IPS-18c (cell line): ENCODE measurements at regions not wholly inside any gene's neighbourhood (a gene's known extent, or its start where the extent isn't known, plus 50 kb on each side); places are given as distances from the start of the nearest gene placed in this dataset.
"Not testable (repeated sequence)": the region's sequence is repeated elsewhere in the genome, so short reads cannot be mapped to it uniquely, and the experiment has no call there.

ENCODE experiments used
- H3K4me3 ChIP-seq: 2 replicates; pipeline ENCODE4 v1.7.0; 2013; ENCODE audit warnings: low read depth, mild to moderate bottlenecking, low read length, moderate library complexity; ENCODE audit not compliant: insufficient read depth
- H3K9me3 ChIP-seq: one replicate; pipeline ENCODE4 v1.6.1; 2013; ENCODE audit warnings: mild to moderate bottlenecking, low read length, moderate library complexity; ENCODE audit not compliant: control insufficient read depth, insufficient read depth

GRCh38 chr13:79871594-79871993, 390.6 kb downstream of the NDFIP2 start:
- Histone ChIP-seq H3K9me3 (no peaks in the 10 kb centered on the region), H3K4me3 (no peak overlapping the region)

- no peaks in the 10 kb centered on the region for H3K9me3 ChIP-seq
- H3K4me3 ChIP-seq = no peak overlapping the region
These were observed 389.8 kb downstream of the NDFIP2 start for GRCh38 chr13:79870766-79871165.

- Histone ChIP-seq H3K4me3 (no peak overlapping the region), H3K9me3 (no peaks in the 10 kb centered on the region)
These were observed 389.2 kb downstream of the NDFIP2 start for GRCh38 chr13:79870123-79870522.

GRCh38 chr13:79869326-79869725, 388.4 kb downstream of the NDFIP2 start:
- no peak overlapping the region for H3K4me3 ChIP-seq
- no peaks in the 10 kb centered on the region for H3K9me3 ChIP-seq

GRCh38 chr13:79867254-79867653, 386.3 kb downstream of the NDFIP2 start:
- no peaks in the 10 kb centered on the region for H3K9me3 ChIP-seq
- no peak overlapping the region for H3K4me3 ChIP-seq

GRCh38 chr13:79866436-79866835, 385.5 kb downstream of the NDFIP2 start:
- Histone ChIP-seq H3K4me3 (no peak overlapping the region), H3K9me3 (no peaks in the 10 kb centered on the region)

DNA sequence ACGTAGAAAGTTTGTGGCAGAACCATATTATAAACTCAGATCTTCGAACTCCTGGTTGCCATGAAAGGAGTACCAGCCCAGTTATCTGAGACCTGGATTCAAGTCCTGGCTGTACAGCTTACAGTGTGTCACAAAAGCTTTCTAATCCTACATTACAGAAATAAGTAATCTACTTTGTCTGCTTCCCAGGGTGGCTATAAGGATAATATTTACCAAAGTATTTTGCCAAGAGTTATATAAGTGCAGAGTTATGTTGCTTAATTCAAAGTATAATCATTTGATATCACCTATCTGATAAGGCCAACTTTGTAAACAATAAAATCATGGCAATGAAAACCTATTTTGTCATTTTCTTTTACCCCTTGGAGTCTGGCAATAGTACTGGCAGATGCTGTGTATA, 381.6 kb downstream of the NDFIP2 start:
- Histone ChIP-seq H3K4me3 (no peak overlapping the region), H3K9me3 (no peaks in the 10 kb centered on the region)

DNA sequence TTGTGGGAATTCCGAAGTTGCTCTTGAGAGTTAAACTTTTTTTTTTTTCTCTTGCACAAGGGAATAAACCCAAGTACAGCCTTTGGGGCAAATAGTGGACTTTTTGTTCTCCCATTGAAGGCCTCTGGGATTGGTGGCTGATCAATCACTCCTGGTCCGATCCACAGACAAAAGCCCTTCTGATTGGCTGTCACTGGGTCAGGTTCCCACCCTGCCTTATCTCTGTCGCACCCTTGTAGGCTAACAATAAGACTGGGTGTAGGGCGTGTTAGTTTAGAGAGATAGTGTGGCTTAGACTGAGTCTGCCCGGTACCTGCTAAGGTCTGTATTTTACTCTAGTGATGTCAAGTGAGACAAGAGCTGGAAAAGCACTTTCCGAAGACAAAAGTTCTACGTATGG, 380.8 kb downstream of the NDFIP2 start:
- Histone ChIP-seq H3K9me3 (no peaks in the 10 kb centered on the region), H3K4me3 (no peak overlapping the region)

- H3K4me3 ChIP-seq = no peak overlapping the region
These were observed 379.8 kb downstream of the NDFIP2 start for GRCh38 chr13:79860791-79861190.

DNA sequence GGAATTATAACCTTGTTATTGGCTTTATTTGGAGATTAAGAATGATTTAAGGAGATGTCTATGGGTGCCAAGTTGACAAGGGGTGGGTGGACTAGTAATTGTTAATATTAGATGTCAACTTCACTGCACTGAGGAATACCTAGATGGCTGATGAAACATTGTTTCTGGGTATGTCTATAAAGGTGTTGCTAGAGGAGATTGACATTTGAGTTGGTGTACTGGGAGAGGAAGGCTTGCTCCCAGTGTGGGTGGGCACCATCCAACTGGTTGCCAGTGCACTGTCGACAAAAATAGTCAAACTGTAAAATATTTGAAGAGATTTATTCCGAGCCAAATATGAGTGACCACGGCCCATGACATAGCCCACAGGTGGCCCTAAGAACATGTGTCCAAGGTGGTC, 378.8 kb downstream of the NDFIP2 start:
- H3K9me3 ChIP-seq = no peaks in the 10 kb centered on the region
- no peak overlapping the region for H3K4me3 ChIP-seq

More at GRCh38 chr13:79860791-79861190, 379.8 kb downstream of the NDFIP2 start:
- H3K9me3 ChIP-seq = no peaks in the 10 kb centered on the region

DNA sequence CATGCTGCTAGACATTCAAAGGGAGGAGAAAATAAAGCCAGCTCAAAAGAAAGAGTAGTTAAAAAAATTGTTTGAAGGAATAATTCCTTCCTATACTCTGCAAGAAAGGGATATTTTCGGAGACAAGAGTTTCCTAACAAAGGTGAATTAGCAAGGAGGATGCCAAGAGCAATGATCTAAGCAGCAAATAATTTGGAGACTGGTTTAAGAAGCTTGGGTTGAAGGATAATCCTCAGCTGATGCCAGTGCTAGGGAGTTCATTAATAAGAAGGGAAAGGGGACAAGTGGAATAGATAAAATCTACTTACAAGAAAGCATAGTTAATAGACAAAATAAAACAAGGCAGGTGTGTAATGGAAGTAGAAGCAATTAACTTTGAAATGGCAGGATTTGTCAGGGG, 372.3 kb downstream of the NDFIP2 start:
- no peak overlapping the region for H3K4me3 ChIP-seq
- no peaks in the 10 kb centered on the region for H3K9me3 ChIP-seq

- no peak overlapping the region for H3K4me3 ChIP-seq
These were observed 370.4 kb downstream of the NDFIP2 start for GRCh38 chr13:79851318-79851717.

GRCh38 chr13:79847882-79848592, 367.1 kb downstream of the NDFIP2 start:
- Histone ChIP-seq H3K9me3 (peaks cover 2% of the 10 kb centered on the region), H3K4me3 (no peak overlapping the region)

More at GRCh38 chr13:79851318-79851717, 370.4 kb downstream of the NDFIP2 start:
- no peaks in the 10 kb centered on the region for H3K9me3 ChIP-seq

GRCh38 chr13:79846386-79846785, 365.4 kb downstream of the NDFIP2 start:
- H3K4me3 ChIP-seq = no peak overlapping the region
- H3K9me3 ChIP-seq = peaks cover 2% of the 10 kb centered on the region

- Histone ChIP-seq H3K9me3 (peaks cover 4% of the 10 kb centered on the region), H3K4me3 (no peak overlapping the region)
These were observed 356.9 kb downstream of the NDFIP2 start for GRCh38 chr13:79837741-79838450.

DNA sequence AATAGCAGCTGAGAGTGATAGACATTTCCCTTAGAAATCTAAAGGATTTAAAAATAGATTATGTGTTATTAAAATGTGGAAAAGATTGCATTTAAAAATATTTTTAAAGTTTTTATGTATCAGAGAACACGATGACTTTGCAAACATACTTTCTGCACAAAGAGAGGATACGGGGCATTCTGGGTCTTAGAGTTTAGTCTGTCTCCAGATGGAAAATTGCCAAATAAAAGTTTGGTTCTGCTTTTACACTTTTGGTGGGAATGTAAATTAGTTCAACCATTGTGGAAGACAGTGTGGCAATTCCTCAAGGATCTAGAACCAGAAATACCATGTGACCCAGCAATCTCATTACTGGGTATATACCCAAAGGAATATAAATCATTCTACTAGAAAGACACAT, 355.2 kb downstream of the NDFIP2 start:
- not testable (repeated sequence) for H3K4me3 ChIP-seq, H3K9me3 ChIP-seq

- Histone ChIP-seq H3K9me3 (peaks cover 2% of the 10 kb centered on the region), H3K4me3 (no peak overlapping the region)
These were observed 353.9 kb downstream of the NDFIP2 start for GRCh38 chr13:79834876-79835275.

GRCh38 chr13:79833991-79834390, 353.0 kb downstream of the NDFIP2 start:
- no peak overlapping the region for H3K4me3 ChIP-seq
- H3K9me3 ChIP-seq = no peaks in the 10 kb centered on the region
